ENCODE measurements at regions not wholly inside any gene's neighbourhood (a gene's known extent, or its start where the extent isn't known, plus 50 kb on each side); places are given as distances from the start of the nearest gene placed in this dataset.

GRCh38 chr1:13900583-13900982 lies 200.6 kb downstream of the PRDM2 start:
- intact Hi-C loops (cut with DNase I): no loop called here

GRCh38 chr1:13901039-13901438 lies 201.1 kb downstream of the PRDM2 start:
- no peak overlapping the region for H3K27ac ChIP-seq
- H3K4me3 ChIP-seq: no peak overlapping the region
- H3K4me1 ChIP-seq: no peaks in the 10 kb centered on the region
- no peak for ATAC-seq
- no peak for TF ChIP-seq CTCF (IDR thresholded peaks at IDR 0.05)
- peaks cover 0 to 17% (median 0%) of the 10 kb centered on the region in 11 donors for H3K9me3 ChIP-seq
- intact Hi-C loops (cut with DNase I): no loop called here
- peaks cover 0 to 24% (median 4%) of the 10 kb centered on the region in 7 donors for H3K27me3 ChIP-seq
- no peak for DNase-seq
- H3K36me3 ChIP-seq: no peaks in the 10 kb centered on the region
- 57 to 59% methylated on average over 10 of the region's 10 CpGs for WGBS, 2 donors

More at GRCh38 chr1:13900583-13900982, 200.6 kb downstream of the PRDM2 start:
- Histone ChIP-seq H3K4me1 (no peaks in the 10 kb centered on the region), H3K9me3 (peaks cover 0 to 17% (median 0%) of the 10 kb centered on the region in 11 donors), H3K4me3 (no peak overlapping the region), H3K27me3 (peaks cover 0 to 27% (median 4%) of the 10 kb centered on the region in 7 donors), H3K36me3 (no peaks in the 10 kb centered on the region), H3K27ac (no peak overlapping the region)
- DNase-seq (no peak), ATAC-seq (no peak)
- 89 to 90% methylated on average over 1 of the region's 1 CpG for WGBS, 2 donors
- TF ChIP-seq CTCF (IDR thresholded peaks at IDR 0.05): no peak

- Histone ChIP-seq H3K36me3 (no peaks in the 10 kb centered on the region), H3K4me3 (no peak overlapping the region), H3K27ac (no peak overlapping the region), H3K9me3 (peaks cover 0 to 17% (median 0%) of the 10 kb centered on the region in 11 donors), H3K27me3 (peaks cover 0 to 19% (median 4%) of the 10 kb centered on the region in 7 donors), H3K4me1 (no peaks in the 10 kb centered on the region)
- WGBS, 2 donors: 66 to 68% methylated on average over 6 of the region's 6 CpGs
- no peak for ATAC-seq
- intact Hi-C loops (cut with DNase I): no loop called here
- DNase-seq: no peak
- no peak for TF ChIP-seq CTCF (IDR thresholded peaks at IDR 0.05)
These were observed 201.6 kb downstream of the PRDM2 start for GRCh38 chr1:13901597-13901996.

- Histone ChIP-seq H3K9me3 (peaks cover 0 to 17% (median 0%) of the 10 kb centered on the region in 11 donors), H3K27me3 (peaks cover 0 to 10% (median 0%) of the 10 kb centered on the region in 7 donors), H3K4me1 (no peaks in the 10 kb centered on the region), H3K4me3 (no peak overlapping the region), H3K27ac (no peak overlapping the region), H3K36me3 (no peaks in the 10 kb centered on the region)
- 71 to 79% methylated on average over 3 of the region's 3 CpGs for WGBS, 2 donors
- ATAC-seq (no peak), DNase-seq (no peak)
- intact Hi-C loops (cut with DNase I): no loop called here
- TF ChIP-seq CTCF (IDR thresholded peaks at IDR 0.05): no peak
These were observed 208.1 kb downstream of the PRDM2 start for GRCh38 chr1:13908128-13908527.

Data from heart right ventricle (tissue), 16 donors.